GM19372 (cell line): ENCODE measurements at regions not wholly inside any gene's neighbourhood (a gene's known extent, or its start where the extent isn't known, plus 50 kb on each side); places are given as distances from the start of the nearest gene placed in this dataset.

Source experiments
- ATAC-seq: cut with Tn5 transposase; IDR thresholded peaks from one replicate; pipeline ENCODE4 v1.9.1; 2021; ENCODE audit warnings: mild to moderate bottlenecking, low read depth, moderate library complexity; ENCODE audit not compliant: unreplicated experiment

DNA sequence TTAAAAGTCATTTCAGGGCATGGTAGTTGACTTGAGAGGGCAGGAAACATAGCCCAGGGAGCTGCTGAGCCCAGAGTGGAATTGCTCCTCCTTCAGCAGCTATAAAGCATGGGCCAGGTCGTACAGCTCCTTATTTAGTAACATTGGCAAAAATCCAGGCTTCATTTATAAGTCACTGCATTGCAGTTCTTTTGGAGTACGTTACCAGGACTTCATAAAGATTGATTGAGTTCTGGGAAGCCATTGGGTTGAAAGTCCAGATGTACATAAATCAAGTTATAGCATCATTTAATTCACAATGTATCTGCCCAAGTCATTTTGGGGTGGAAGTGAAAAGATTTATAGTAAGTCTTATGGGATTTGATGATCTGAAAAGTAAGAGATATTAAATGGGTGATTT lies 53.0 kb upstream of the ANKEF1 start:
- no peak for ATAC-seq

DNA sequence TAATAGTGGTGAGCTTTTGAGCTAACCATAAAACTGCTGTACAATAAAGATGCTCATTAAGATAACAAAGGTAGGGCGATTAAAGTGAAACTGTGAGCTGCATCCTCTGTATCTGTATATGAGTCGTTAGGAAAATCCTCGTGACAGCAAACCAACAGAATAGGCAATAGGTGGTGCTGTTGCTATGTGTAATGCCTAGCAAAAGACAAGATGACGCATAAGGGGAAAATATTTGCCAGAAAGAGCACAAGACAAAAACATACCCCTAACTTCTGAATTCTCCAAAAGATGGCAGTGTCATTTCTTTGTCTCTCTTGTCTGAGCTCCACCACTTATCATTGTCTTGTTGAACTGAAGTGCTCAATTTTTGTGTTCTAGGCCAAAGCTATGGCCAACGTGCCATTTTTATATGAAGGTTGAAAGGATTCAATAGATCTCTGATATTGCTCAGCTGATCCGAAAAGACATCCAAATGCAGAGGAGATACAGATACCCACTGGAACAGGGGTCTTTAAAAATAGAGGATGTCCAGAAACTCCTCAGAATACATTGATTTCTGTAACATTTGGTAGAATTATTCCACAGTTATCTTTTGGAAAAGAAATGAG lies 56.3 kb upstream of the ANKEF1 start:
- ATAC-seq = peak; percentile 97

DNA sequence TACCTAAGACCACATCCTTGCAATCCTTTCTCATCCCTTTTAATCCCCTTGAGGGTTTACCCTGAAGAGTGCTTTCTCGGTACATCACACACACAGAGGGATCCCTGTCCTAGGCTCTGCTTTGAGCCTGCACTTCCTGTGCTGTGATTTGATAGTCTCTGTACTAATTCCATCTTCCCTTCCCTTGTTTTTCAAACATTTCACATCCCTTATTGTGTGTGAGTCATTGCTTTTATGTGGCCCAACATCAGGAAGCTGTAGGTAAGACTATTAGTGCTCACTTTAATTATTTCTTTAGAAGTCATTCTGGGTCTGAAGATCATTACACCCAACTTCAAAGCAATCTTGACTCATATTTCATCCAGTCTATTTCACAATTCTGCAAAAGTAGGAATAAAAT lies 57.2 kb upstream of the ANKEF1 start:
- no peak for ATAC-seq

DNA sequence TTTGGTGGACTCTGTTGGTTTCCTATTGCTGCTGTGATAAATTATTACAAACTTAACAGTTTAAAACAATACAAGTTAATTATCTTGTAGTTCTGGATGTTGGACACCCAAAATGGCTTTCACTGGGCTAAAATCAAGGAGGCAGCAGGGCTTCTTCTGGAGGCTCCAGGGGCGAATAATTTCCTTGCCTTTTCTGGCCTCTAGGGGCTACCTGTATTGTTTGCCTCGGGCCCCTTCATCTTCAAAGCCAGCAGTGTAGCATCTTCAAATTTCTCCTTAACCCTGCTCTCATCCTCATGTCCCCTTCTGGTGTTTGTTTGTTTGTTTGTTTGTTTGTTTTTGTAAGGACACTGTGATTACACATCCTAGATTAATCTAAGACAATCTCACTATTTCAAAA lies 60.5 kb upstream of the ANKEF1 start:
- ATAC-seq = no peak

DNA sequence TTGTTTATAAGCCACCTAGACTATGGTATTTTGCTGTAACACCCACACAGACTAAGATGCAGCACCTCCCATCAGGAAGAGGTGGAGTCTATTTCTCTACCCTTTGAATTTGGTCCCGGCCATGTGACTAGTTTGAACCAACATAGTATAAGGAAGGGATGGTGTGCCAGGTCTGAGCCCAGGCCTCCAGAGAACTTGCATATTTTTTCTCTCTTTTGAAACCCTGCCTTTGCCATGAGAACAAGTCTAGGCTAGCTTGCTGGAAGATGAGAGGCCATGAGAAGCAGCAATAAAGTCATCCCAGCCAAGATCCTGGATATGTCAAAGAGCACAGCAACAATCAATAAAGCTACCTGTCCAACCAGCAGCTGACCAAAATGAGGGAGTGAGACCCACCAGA lies 63.0 kb upstream of the ANKEF1 start:
- ATAC-seq = no peak

DNA sequence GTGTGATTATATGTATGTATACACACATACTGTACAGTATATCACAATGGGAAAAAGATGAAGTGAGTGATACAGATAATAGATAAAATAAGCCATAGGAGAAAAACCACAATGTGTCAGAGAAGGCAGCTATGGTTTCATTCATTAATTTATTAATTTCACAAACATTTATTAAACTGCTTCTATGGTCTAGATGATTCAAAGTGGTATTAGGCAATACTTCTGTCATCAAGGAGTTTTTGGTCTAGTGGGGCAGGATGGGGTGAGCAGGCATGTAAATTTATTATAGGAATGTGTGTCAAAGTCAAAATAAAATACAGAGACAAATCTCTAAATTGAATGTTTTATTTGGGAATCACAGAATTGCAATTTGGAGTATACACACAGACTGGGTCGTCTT lies 65.2 kb upstream of the ANKEF1 start:
- ATAC-seq = no peak

DNA sequence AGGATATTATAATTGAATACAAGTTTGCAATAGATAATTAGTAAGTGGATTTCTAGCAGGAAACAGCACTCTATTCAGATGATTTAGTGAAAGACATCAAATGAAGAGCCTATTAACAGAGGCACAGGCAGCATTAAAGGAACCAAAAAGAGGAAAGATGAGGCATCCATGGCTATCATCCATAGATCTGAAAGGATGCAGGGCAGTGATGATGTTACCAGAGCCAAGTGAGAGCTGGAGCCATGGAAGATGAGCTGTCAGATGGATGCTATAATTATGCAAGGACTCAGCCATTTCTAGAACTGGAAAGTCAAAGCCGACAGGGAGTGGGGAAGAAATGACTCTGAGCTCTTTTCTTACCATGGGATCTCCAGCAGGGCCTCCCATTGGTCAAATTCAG lies 66.8 kb upstream of the ANKEF1 start:
- ATAC-seq = no peak

DNA sequence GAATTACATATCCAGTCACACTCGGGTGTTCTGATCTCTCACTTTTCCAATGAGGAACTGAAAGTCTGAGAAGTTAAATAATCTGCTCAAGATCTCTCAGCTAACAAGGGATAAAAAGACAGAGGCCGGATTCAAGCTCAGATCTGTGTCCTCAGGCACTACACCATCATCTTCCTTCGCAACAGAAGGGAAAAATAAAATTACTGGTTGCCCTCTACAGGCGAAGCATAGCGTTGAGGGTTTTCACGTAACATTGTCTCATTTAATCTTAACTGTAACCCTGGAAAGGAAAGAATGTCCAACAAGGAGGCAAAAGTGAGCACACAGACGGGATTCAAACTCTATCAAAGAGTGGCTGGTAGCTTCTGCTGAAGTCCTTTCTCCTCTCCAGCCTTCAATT lies 67.8 kb upstream of the ANKEF1 start:
- ATAC-seq = no peak

DNA sequence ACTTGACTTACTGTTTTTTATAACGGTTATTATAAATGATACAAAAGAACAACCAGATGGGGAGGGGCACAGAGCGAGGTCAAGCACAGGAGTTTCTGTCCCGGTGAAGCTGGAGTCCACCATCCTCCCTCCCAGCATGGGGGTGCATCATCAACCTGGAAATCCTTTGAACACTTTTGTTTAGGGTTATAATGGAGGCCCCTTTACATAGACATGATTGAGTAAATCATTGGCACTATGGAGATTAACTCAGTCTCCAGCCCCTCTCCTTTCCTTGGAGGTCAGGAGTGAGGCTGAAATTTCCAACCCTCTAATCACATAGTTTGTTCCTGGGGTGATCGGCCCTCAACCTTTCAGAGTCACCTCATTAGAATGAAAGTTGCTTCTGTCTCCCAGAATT lies 71.8 kb upstream of the ANKEF1 start:
- no peak for ATAC-seq

DNA sequence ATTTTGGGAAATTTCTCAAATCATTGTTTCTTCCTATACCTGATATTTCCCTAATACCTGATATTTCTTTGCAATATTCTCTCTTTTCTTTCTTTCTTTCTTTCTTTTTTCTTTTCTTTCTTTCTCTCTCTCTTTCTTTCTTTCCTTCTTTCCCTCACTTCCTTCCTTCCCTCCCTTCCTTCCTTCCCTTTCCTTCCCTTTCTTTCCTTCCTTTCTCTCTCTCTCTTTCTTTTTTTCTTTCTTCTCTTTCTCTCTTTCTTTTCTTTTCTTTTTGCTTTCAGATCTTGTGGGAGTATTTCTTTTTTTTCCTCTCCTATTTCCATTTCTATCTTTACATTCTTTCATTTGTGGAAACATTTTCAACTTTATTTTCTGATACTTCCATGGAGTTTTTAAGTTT lies 76.1 kb upstream of the ANKEF1 start:
- ATAC-seq = no peak

DNA sequence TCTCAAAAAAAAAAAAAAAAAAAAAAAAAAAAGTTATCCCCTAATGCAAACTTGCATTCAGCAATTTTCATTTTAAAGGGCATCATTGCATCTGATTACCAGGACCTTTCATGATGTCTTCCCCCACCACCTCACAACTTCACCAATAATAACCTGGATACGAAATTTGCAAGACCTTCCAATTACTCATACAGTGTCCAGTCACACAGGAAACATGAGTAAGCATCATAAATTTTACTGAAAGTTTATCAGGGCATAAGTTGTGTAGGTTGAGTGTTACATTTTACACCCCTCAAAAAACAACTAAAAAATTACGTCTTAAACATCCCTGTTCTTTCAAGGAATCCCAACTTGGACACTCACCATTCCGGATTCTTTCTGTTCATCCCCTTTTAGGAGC lies 79.1 kb upstream of the ANKEF1 start:
- no peak for ATAC-seq

DNA sequence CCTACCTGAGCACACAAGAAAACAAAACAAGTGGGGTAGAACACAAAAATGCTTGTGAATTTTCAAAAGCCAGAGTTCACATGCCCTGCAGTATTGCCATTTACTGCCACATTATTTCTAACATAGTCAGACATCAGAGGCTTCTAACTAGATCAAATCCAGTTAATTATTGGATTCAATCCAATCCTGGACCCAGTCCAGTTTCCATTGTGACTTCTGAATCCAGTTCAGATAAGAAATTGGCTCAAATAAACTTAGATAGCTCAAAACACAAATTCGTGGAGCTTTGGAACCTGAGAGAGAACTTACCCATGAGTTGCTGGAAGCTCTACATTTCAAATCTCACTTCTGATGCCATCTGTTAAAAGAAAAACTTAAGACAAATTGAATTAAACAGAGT lies 85.2 kb upstream of the ANKEF1 start:
- ATAC-seq = no peak

DNA sequence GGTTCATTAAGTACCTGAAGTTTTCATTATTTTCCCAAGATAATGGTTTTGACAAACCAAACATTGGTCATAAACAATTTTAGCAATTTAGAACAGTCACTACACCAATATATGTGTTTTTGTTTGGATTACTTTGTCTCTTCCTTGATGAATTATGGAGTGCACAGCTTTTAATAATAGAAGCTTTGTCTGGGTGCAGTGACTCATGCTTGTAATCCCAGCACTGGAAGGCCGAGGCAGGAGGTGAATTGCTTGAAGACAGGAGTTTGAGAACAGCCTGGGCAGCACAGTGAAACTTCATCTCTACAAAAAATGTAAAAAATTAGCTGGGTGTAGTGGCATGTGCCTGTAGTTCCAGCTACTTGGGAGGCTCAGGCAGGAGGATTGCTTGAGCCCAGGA lies 89.4 kb upstream of the ANKEF1 start:
- no peak for ATAC-seq

DNA sequence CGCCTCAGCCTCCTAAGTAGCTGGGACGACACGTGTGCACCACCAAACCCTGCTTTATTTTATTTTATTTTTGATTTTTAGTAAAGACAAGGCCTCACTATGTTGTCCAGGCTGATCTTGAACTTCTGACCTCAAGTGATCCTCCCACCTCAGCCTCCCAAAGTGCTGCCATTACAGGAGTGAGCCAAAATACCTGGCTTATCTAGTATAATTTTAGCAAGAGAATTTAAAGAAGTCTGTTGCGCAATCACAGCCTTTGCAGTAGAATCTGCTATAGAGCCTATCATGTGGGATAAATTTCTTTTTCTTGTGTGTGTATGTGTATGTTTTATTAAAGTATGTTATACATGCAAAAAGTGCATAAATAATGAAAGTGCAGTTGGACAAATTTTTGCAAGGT lies 92.1 kb upstream of the ANKEF1 start:
- ATAC-seq = no peak

DNA sequence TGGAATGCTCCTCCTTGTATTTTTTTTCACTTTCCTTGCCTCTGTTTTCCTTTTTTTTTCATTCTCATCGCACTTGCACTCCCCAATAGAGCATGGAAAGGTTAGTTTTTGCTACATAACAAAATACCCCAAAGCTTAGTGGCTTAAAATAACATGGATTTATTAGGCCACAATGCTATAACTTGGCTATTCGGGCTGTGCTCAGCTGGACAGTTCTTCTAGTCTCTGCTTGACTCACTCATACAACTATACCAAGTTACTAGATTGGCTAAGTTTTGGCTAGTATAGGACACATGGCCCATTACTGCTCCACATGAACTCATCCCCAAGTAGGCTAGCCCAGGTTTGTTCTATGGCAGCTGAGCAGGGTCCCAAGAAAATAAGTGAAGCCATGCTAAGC lies 94.5 kb upstream of the ANKEF1 start:
- ATAC-seq = no peak

DNA sequence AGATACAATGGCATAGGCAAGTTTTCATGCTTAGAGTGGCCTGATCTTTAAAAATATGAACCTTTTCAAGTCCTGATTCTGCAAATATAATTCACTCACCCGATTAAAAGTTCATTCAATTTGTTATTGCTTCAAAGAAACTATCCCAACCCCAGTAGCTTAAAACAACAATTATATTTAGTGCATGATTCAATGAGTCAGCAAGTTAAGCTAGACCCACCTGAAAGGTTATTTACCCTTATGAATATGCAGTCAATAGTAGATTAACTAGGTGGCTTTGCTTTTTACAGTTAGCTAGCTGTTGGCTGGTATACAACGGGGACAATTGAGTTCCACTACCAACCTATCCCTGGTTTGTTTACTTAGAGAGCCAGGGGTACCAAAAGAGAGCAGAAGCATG lies 95.6 kb upstream of the ANKEF1 start:
- ATAC-seq = no peak

DNA sequence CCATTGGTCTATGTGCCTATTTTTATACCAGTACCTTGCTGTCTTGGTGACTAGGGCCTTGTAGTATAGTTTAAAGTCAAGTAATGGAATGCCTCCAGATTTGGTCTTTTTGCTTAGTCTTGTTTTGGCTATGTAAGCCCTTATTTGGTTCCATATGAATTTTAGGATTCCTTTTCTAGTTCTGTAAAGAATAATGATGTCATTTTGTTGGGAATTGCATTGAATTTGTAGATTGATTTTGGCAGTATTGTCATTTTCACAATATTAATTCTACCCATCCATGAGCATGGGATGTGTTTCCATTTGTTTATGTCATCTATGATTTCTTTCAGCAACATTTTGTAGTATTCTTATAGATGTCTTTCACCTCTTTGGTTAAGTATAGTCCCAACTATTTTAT lies 96.4 kb upstream of the PAK5 start:
- no peak for ATAC-seq

DNA sequence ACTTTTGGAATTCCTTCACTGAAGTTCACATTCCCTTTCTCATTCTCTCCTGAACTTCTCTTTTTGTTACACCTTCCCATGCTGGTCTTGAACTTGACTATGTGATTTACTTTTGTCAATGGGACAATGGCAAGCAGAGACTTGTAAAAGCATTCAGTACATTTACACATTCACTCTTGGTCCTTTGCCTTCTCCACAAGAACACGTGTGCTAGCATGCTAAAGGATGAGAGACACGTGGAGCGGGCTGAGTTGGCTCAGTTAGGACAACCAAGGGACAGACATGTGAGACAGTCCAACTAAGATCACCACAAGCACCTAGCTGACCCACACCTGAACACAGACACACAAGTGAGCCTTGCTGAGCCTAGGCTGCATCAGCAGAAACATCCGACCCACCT lies 91.3 kb upstream of the PAK5 start:
- ATAC-seq = no peak

DNA sequence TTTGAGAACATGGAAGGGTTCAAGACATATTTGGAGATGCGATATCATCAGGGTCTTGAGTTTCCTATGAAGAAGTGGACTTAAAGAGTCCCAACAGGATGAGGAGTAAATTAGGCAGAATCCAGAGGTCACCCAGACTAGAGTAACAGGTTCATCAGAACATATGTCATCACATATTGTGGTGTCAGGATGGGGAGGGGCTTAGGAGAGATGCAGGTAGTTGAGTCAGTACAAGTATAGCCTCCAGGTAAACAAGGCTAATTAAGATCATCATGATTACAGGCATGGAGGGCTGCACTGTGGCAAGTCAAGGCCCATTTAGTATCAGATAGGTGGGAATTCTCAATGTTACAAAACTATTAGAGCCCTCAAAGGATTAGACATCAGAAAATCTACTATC lies 90.1 kb upstream of the PAK5 start:
- no peak for ATAC-seq

DNA sequence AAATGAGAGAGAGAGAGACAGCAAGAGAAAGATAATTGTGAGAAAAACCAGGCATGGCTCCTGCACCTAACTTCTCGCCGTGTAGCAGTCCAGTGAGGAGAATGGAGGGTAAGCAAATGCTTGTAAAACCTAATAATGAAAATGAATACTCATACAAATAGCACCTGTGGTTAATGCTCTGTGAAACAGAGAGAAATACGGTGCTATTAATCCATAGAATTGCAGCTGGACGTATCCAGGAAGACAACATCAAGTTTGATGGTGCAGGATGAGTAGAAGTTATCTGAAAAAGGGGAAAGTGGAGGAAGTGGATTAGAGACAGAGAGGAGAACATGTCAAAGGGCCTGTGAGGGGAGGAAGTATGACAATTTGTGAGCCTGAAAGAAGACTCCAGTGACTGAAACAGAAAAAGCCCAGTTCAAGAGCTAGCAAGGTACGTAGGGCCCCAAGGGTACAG lies 89.4 kb upstream of the PAK5 start:
- peak; percentile 54 for ATAC-seq

DNA sequence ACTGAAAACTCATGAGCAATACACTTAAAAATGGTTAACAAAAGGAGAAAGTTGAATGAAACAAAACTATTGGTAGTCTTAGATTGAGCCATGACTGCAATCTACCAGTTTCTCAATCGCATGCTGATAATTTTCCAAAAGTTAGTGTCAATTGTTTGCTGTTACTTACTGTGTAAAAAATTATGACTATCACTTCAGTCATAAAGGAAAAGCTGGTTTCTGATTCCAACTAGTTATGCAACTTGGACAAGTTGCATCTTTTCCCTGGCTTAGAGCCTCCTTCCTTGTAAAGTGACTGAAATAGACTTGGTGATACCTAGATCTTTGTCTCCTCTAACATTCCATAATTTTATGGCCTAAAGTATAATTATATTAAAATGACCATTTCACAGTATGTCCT lies 88.3 kb upstream of the PAK5 start:
- ATAC-seq = no peak

DNA sequence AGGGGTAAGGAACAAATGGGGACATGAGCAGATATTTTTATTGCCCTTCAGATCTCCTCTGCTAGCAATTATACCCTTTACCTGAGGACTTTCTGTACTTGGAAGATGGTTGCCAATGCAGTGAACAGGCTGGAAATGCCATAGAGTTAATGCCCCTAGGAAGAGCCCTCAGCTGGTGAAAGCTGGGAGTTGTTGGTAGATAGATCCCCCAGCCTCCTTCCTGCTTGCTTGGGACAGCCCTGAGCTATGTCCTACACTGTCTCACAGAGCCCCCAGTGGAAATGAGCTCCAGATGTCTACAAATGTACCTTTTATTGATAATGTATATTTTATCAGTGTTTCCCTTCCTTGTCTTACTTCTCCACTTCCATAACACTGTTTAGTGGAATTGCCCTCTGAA lies 87.6 kb upstream of the PAK5 start:
- no peak for ATAC-seq

DNA sequence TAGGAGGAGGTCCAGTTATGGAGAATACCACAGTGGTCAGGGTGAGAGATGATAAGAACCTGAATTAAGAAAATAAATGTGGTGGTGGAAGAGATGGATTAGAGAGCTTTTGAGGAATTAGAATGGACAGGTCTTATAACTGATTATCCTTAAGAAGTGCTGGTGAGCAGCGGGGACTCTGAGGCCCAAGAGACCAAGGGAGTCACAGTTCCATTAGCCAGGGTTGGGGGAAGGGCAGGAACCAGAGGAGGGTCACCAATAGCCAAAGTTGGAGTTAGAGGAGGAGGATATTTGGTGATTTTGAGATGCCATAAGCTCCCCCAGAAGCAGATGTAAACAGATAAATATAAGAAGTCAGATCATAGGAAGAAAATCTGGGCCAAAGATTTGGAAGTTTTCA lies 87.1 kb upstream of the PAK5 start:
- no peak for ATAC-seq
